ENCODE measurements at regions not wholly inside any gene's neighbourhood (a gene's known extent, or its start where the extent isn't known, plus 50 kb on each side); places are given as distances from the start of the nearest gene placed in this dataset.

DNA sequence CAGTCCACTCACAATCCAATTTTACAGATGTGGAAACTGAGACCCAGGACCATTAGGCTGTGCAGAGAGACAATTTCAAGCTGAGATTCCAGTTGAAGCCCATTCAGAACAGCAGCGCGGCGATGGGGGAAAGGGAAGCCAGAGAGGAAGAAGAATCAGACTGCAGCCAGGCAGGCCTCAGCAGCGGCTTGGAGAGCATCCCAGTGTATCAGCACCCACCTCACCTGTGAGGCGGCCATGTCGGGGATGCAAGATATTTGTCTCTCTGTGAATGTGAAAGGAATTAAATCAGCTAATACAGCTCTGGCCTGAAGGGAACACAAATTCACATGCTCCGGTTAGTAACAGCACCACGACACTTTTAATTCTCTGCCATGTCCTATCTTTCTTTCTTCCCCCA, 198.0 kb upstream of the SOX11 start:
- Histone ChIP-seq H3K27ac (no peak overlapping the region), H3K4me3 (ENCODE audit: low read depth, low read length) (no peak overlapping the region), H3K36me3 (replicated peaks) (no peaks in the 10 kb centered on the region), H3K27me3 (replicated peaks) (no peaks in the 10 kb centered on the region)
- TF ChIP-seq CTCF (IDR thresholded peaks at IDR 0.05; ENCODE audit: low read depth, low read length, missing control alignments) = no peak
- DNase-seq = no peak
- in situ Hi-C loops (cut with HindIII; ENCODE audit: low pct_ligation_motif_present, low sequenced_read_pairs) = no loop called here

DNA sequence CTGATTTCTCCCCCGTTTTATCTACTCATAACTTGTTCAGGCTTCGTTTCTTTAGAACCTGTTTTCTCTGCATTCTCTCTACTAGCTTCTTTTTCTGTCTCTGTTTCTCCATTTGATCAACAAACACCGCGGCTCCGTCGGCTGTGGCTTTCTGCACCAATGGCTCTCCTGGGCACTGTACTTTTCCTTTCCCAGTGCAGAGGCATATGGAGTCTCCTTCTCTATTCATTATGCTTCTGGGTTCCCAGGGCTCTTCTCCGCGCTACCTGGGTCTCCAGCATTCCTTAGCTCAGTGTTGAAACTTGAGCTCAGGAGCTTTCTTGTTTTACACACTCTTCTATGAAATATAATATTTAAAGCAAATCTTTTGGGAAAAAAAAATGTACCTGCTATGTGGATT, 196.6 kb upstream of the SOX11 start:
- TF ChIP-seq CTCF (IDR thresholded peaks at IDR 0.05; ENCODE audit: low read depth, low read length, missing control alignments) = no peak
- in situ Hi-C loops (cut with HindIII; ENCODE audit: low pct_ligation_motif_present, low sequenced_read_pairs) = no loop called here
- no peak for DNase-seq
- Histone ChIP-seq H3K27me3 (replicated peaks) (no peaks in the 10 kb centered on the region), H3K36me3 (replicated peaks) (no peaks in the 10 kb centered on the region), H3K4me3 (ENCODE audit: low read depth, low read length) (no peak overlapping the region), H3K27ac (no peak overlapping the region)

- no peaks in the 10 kb centered on the region for H3K36me3 ChIP-seq (replicated peaks)
- H3K27me3 ChIP-seq (replicated peaks) = no peaks in the 10 kb centered on the region
- H3K4me3 ChIP-seq (ENCODE audit: low read depth, low read length) = no peak overlapping the region
- no peak for TF ChIP-seq CTCF (IDR thresholded peaks at IDR 0.05; ENCODE audit: low read depth, low read length, missing control alignments)
- in situ Hi-C loops (cut with HindIII; ENCODE audit: low pct_ligation_motif_present, low sequenced_read_pairs) = no loop called here
- H3K27ac ChIP-seq = no peak overlapping the region
- no peak for DNase-seq
These were observed 194.3 kb upstream of the SOX11 start for GRCh38 chr2:5497874-5498273.

GRCh38 chr2:5501807-5502206, 190.4 kb upstream of the SOX11 start:
- Histone ChIP-seq H3K36me3 (replicated peaks) (no peaks in the 10 kb centered on the region), H3K27me3 (replicated peaks) (no peaks in the 10 kb centered on the region), H3K4me3 (ENCODE audit: low read depth, low read length) (no peak overlapping the region), H3K27ac (no peak overlapping the region)
- no peak for TF ChIP-seq CTCF (IDR thresholded peaks at IDR 0.05; ENCODE audit: low read depth, low read length, missing control alignments)
- no peak for DNase-seq
- in situ Hi-C loops (cut with HindIII; ENCODE audit: low pct_ligation_motif_present, low sequenced_read_pairs) = no loop called here

GRCh38 chr2:5502385-5502784, 189.8 kb upstream of the SOX11 start:
- H3K27ac ChIP-seq = no peak overlapping the region
- in situ Hi-C loops (cut with HindIII; ENCODE audit: low pct_ligation_motif_present, low sequenced_read_pairs) = no loop called here

More at GRCh38 chr2:5502385-5502784, 189.8 kb upstream of the SOX11 start:
- Histone ChIP-seq H3K36me3 (replicated peaks) (no peaks in the 10 kb centered on the region), H3K4me3 (ENCODE audit: low read depth, low read length) (no peak overlapping the region), H3K27me3 (replicated peaks) (no peaks in the 10 kb centered on the region)
- no peak for DNase-seq
- no peak for TF ChIP-seq CTCF (IDR thresholded peaks at IDR 0.05; ENCODE audit: low read depth, low read length, missing control alignments)
